Body of pancreas (tissue), 4 donors: ENCODE measurements at regions not wholly inside any gene's neighbourhood (a gene's known extent, or its start where the extent isn't known, plus 50 kb on each side); places are given as distances from the start of the nearest gene placed in this dataset.

Source experiments
- ATAC-seq: fragments of 150-250 bp; one replicate; pipeline ENCODE4 v1.9.1; 2016
- DNase-seq, 4 donors: peaks; one replicate each; pipeline ENCODE4 v3.0.0-alpha.2; 2019
- H3K27ac ChIP-seq, 4 donors: fragments of 200-600 bp; sonication (generic); 1 replicate in 3 of 4; 2 replicates in 1 of 4; pipeline versions ENCODE4 v1.5.1 to v1.6.1; 2016 to 2019; ENCODE audit warnings: mild to moderate bottlenecking in 1 of 4, mixed read lengths in 1 of 4, moderate library complexity in 1 of 4
- H3K27me3 ChIP-seq, 2 donors: fragments of 200-600 bp; sonication (generic); one replicate each; pipeline ENCODE4 v1.6.0; 2016; ENCODE audit warnings: mild to moderate bottlenecking in 1 of 2
- H3K36me3 ChIP-seq, 2 donors: fragments of 200-600 bp; sonication (generic); replicated peaks in 1 of 2; 2 replicates each; pipeline ENCODE4 v1.5.1; 2016; ENCODE audit warnings: low read depth in 2 of 2; ENCODE audit not compliant: insufficient read depth in 1 of 2
- H3K4me1 ChIP-seq: fragments of 200-600 bp; sonication (generic); one replicate; pipeline ENCODE4 v1.6.0; 2016
- H3K4me3 ChIP-seq, 2 donors: fragments of 200-600 bp; sonication (generic); 1 replicate in 1 of 2; 2 replicates in 1 of 2; pipeline ENCODE4 v1.5.1; 2016 to 2019
- H3K9me3 ChIP-seq, 3 donors: fragments of 200-600 bp; sonication (generic); 1 replicate in 2 of 3; 2 replicates in 1 of 3; pipeline ENCODE4 v1.5.1; 2016
- POLR2A ChIP-seq, 3 donors: fragments of 450-650 bp; IDR thresholded peaks; one replicate each; pipeline ENCODE4 v1.6.1; 2016; ENCODE audit warnings: antibody characterized with exemption in 3 of 3, mild to moderate bottlenecking in 2 of 3
- WGBS, 2 donors: methylation state at CpG; one replicate each; pipeline ENCODE4 v1.1.5; 2017; 5-methylcytosine and 5-hydroxymethylcytosine counted together
- intact Hi-C: fragments of 100-400 bp; cut with DNase I; formaldehyde crosslinking; loops from one replicate; pipeline ENCODE4 v1.15.1; 2023
- TF ChIP-seq, protein P1 (sequence below), 7 experiments: fragments of 450-650 bp in 4 of 7; fragments of 200-600 bp in 3 of 7; sonication (generic) in 3 of 7; IDR thresholded peaks; one replicate each; pipeline ENCODE4 v1.5.1; 2016 to 2019; ENCODE audit warnings: antibody characterized with exemption in 7 of 7

DNA sequence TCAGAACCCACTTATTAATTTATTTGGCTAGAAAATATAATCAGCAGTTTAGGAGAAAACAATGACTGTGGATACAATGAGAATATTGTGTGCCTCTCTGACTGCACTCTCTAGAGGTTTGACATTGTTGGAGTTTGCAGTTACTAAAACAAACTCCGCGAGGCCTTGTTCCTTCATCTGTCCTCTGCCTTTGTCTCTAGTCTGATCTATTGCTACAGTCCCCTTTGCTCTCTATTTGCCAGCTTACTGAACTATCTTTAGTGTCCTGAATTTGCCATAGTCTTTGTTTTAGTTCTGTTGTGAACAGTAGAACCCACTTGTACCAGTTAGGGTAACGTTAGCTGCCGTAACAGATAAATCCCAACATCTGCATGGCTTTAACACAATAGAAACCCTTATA, 81.4 kb upstream of the RPS6KA3 start:
- Histone ChIP-seq H3K27ac (no peak overlapping the region), H3K36me3 (no peaks in the 10 kb centered on the region), H3K4me3 (no peak overlapping the region), H3K4me1 (no peaks in the 10 kb centered on the region), H3K27me3 (no peaks in the 10 kb centered on the region), H3K9me3 (no peaks in the 10 kb centered on the region)
- intact Hi-C loops = no loop called here
- WGBS, 2 donors = 93 to 95% methylated on average over 3 to 4 of the region's 4 CpGs
- TF ChIP-seq, protein P1, sequence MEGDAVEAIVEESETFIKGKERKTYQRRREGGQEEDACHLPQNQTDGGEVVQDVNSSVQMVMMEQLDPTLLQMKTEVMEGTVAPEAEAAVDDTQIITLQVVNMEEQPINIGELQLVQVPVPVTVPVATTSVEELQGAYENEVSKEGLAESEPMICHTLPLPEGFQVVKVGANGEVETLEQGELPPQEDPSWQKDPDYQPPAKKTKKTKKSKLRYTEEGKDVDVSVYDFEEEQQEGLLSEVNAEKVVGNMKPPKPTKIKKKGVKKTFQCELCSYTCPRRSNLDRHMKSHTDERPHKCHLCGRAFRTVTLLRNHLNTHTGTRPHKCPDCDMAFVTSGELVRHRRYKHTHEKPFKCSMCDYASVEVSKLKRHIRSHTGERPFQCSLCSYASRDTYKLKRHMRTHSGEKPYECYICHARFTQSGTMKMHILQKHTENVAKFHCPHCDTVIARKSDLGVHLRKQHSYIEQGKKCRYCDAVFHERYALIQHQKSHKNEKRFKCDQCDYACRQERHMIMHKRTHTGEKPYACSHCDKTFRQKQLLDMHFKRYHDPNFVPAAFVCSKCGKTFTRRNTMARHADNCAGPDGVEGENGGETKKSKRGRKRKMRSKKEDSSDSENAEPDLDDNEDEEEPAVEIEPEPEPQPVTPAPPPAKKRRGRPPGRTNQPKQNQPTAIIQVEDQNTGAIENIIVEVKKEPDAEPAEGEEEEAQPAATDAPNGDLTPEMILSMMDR (IDR thresholded peaks at IDR 0.05) = no peak
- TF ChIP-seq POLR2A (IDR thresholded peaks at IDR 0.05) = no peak
- no peak for ATAC-seq
- no peak for DNase-seq

- WGBS, 2 donors = 49 to 56% methylated on average over 5 of the region's 5 CpGs
- DNase-seq (no peak), ATAC-seq (no peak)
Observed at GRCh38 chrX:20347481-20347880, 80.8 kb upstream of the RPS6KA3 start.

DNA sequence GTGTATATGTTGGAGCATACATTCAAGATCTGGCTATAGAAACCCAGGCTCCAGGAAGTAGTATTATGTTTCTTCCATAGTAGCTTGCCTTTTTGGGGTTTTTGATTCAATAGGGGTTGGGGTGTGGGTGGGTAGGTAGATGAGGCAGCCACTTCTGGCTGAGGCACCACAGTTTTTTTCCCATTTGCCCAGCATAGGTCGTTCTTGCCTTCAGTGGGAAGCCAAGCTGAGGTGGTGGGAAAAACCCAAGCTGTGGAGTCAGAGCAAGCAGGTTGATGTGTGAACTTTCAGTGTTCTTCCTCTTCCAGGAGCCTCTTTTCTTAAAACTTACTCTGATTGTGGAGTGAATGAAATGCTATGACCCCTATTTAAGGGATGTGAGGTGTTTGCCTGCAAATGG, 67.0 kb upstream of the RPS6KA3 start:
- no peaks in the 10 kb centered on the region for H3K9me3 ChIP-seq
- WGBS, 2 donors = 0 to 41% methylated on average over 1 of the region's 1 CpG
- no peak overlapping the region for H3K27ac ChIP-seq
- H3K27me3 ChIP-seq = no peaks in the 10 kb centered on the region
- TF ChIP-seq, protein P1 (IDR thresholded peaks at IDR 0.05) = no peak
- no peak for TF ChIP-seq POLR2A (IDR thresholded peaks at IDR 0.05)
- intact Hi-C loops = no loop called here
- H3K4me1 ChIP-seq = no peaks in the 10 kb centered on the region
- no peaks in the 10 kb centered on the region for H3K36me3 ChIP-seq
- ATAC-seq = no peak
- DNase-seq = no peak
- H3K4me3 ChIP-seq = no peak overlapping the region

More at GRCh38 chrX:20347481-20347880, 80.8 kb upstream of the RPS6KA3 start:
- no peaks in the 10 kb centered on the region for H3K27me3 ChIP-seq
- no peaks in the 10 kb centered on the region for H3K4me1 ChIP-seq
- no peaks in the 10 kb centered on the region for H3K9me3 ChIP-seq
- intact Hi-C loops = no loop called here
- H3K27ac ChIP-seq = no peak overlapping the region
- no peak overlapping the region for H3K4me3 ChIP-seq
- no peaks in the 10 kb centered on the region for H3K36me3 ChIP-seq
- TF ChIP-seq, protein P1 (IDR thresholded peaks at IDR 0.05) = no peak
- TF ChIP-seq POLR2A (IDR thresholded peaks at IDR 0.05) = no peak

GRCh38 chrX:20330545-20330944, 63.8 kb upstream of the RPS6KA3 start:
- WGBS, 2 donors = 95 to 100% methylated on average over 1 to 2 of the region's 2 CpGs
- Histone ChIP-seq H3K36me3 (no peaks in the 10 kb centered on the region), H3K4me3 (no peak overlapping the region), H3K27me3 (no peaks in the 10 kb centered on the region), H3K9me3 (no peaks in the 10 kb centered on the region), H3K4me1 (no peaks in the 10 kb centered on the region), H3K27ac (no peak overlapping the region)
- TF ChIP-seq, protein P1 (IDR thresholded peaks at IDR 0.05) = no peak
- TF ChIP-seq POLR2A (IDR thresholded peaks at IDR 0.05) = no peak
- DNase-seq (no peak), ATAC-seq (no peak)
- intact Hi-C loops = no loop called here

- no peak overlapping the region for H3K4me3 ChIP-seq
- H3K27me3 ChIP-seq = no peaks in the 10 kb centered on the region
- H3K9me3 ChIP-seq = no peaks in the 10 kb centered on the region
- H3K36me3 ChIP-seq = no peaks in the 10 kb centered on the region
- no peak overlapping the region for H3K27ac ChIP-seq
- 74 to 79% methylated on average over 3 of the region's 3 CpGs for WGBS, 2 donors
- TF ChIP-seq, protein P1 (IDR thresholded peaks at IDR 0.05) = no peak
- TF ChIP-seq POLR2A (IDR thresholded peaks at IDR 0.05) = no peak
- DNase-seq (no peak), ATAC-seq (no peak)
- intact Hi-C loops = no loop called here
- H3K4me1 ChIP-seq = no peaks in the 10 kb centered on the region
Observed at GRCh38 chrX:20329435-20329834, 62.7 kb upstream of the RPS6KA3 start.
